Neural crest cell (in vitro differentiated cells): ENCODE measurements at regions not wholly inside any gene's neighbourhood (a gene's known extent, or its start where the extent isn't known, plus 50 kb on each side); places are given as distances from the start of the nearest gene placed in this dataset.

Experiments used
- DNase-seq: peaks from one replicate; pipeline ENCODE4 v3.0.0; 2021; ENCODE audit warnings: low read depth, mixed read lengths, low spot score
- H3K27ac Mint-ChIP-seq: one replicate; pipeline ENCODE4 v1.8.0; 2021; ENCODE audit warnings: mild to moderate bottlenecking, mixed read lengths; ENCODE audit not compliant: unreplicated experiment
- H3K27me3 Mint-ChIP-seq: 2 replicates; pipeline ENCODE4 v1.8.0; 2021; ENCODE audit warnings: low read depth, mild to moderate bottlenecking, mixed read lengths
- H3K36me3 Mint-ChIP-seq: 2 replicates; pipeline ENCODE4 v1.8.0; 2021; ENCODE audit warnings: low read depth, mild to moderate bottlenecking, mixed read lengths
- H3K4me1 Mint-ChIP-seq: 2 replicates; pipeline ENCODE4 v1.8.0; 2021; ENCODE audit warnings: mixed read lengths
- H3K4me3 Mint-ChIP-seq: one replicate; pipeline ENCODE4 v1.8.0; 2021; ENCODE audit warnings: mild to moderate bottlenecking, mixed read lengths
- H3K9me3 Mint-ChIP-seq: 2 replicates; pipeline ENCODE4 v1.8.0; 2021; ENCODE audit warnings: mixed read lengths
- TF ChIP-seq, protein P1 (sequence below): fragments of 200-600 bp; sonication (generic); conservative IDR thresholded peaks from 2 replicates; pipeline ENCODE4 v1.5.0; 2021; ENCODE audit warnings: antibody characterized with exemption, mild to moderate bottlenecking

DNA sequence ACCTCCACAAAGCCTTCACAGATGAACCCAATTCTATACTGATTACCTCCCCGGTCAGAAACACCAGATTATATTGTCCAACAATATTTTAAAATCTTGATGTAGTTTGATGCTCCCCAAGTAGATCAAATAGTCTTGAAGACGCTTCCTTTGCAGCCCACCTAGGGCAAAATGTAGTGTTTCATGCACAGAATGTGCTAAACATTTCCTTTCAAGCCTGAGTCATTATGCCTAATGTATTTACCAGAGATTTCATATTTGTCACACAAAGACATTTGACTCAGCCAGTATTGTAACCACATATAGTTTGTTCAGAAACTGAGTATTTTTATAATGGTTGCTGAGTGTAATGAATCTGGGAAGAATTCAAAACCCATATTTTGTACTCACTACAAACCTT, 1396.8 kb downstream of the LRRC4C start:
- no peaks in the 10 kb centered on the region for H3K36me3 Mint-ChIP-seq

DNA sequence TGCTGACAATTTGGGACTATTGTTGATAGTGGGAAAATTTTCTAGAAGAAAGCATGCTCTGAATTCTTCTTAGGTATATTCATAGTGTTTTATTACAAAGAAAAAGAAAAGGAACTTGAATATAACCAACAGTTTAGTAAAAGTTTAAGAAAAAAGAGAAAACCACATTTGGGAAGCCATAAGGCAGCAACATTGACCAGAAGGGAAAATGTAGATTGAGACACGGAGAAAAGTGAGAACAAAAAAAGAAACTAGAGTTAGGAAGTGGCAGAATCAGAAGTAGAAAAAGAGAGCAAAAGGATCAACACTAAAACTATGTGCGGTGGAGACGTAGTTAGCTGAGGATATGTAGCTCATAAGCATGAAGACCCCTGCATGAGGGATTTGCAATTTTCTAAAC, 1398.2 kb downstream of the LRRC4C start:
- TF ChIP-seq, protein P1, sequence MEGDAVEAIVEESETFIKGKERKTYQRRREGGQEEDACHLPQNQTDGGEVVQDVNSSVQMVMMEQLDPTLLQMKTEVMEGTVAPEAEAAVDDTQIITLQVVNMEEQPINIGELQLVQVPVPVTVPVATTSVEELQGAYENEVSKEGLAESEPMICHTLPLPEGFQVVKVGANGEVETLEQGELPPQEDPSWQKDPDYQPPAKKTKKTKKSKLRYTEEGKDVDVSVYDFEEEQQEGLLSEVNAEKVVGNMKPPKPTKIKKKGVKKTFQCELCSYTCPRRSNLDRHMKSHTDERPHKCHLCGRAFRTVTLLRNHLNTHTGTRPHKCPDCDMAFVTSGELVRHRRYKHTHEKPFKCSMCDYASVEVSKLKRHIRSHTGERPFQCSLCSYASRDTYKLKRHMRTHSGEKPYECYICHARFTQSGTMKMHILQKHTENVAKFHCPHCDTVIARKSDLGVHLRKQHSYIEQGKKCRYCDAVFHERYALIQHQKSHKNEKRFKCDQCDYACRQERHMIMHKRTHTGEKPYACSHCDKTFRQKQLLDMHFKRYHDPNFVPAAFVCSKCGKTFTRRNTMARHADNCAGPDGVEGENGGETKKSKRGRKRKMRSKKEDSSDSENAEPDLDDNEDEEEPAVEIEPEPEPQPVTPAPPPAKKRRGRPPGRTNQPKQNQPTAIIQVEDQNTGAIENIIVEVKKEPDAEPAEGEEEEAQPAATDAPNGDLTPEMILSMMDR: no peak
- Mint-ChIP-seq H3K4me1 (no peaks in the 10 kb centered on the region), H3K9me3 (no peaks in the 10 kb centered on the region), H3K4me3 (no peak overlapping the region), H3K27ac (no peak overlapping the region), H3K27me3 (no peaks in the 10 kb centered on the region), H3K36me3 (no peaks in the 10 kb centered on the region)
- DNase-seq: no peak

More for the DNA sequence above, 1396.8 kb downstream of the LRRC4C start:
- Mint-ChIP-seq H3K27ac (no peak overlapping the region), H3K27me3 (no peaks in the 10 kb centered on the region), H3K4me3 (no peak overlapping the region), H3K9me3 (no peaks in the 10 kb centered on the region), H3K4me1 (no peaks in the 10 kb centered on the region)
- DNase-seq: no peak
- TF ChIP-seq, protein P1: no peak

DNA sequence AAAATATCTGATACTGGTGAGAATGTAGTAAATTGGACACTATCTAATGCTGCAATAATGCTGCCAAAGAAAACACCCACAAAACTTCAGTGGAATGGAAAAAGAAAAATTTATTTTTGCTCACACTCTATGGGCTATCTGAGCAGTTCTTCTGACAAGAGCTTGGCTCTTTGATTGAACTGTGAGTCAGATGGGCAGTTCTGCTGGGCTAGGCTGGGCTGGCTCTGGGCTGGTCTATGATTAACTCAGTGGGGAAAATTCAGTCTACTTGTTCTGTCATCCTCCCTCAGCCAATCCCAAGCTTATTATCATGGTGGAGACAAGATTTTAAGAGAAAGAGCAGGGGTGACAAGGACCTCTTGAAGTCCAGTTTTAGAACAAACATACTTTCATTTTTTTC, 1404.8 kb downstream of the LRRC4C start:
- Mint-ChIP-seq H3K9me3 (no peaks in the 10 kb centered on the region), H3K27ac (no peak overlapping the region), H3K36me3 (no peaks in the 10 kb centered on the region), H3K4me1 (no peaks in the 10 kb centered on the region), H3K4me3 (no peak overlapping the region), H3K27me3 (no peaks in the 10 kb centered on the region)
- no peak for DNase-seq
- TF ChIP-seq, protein P1: no peak

DNA sequence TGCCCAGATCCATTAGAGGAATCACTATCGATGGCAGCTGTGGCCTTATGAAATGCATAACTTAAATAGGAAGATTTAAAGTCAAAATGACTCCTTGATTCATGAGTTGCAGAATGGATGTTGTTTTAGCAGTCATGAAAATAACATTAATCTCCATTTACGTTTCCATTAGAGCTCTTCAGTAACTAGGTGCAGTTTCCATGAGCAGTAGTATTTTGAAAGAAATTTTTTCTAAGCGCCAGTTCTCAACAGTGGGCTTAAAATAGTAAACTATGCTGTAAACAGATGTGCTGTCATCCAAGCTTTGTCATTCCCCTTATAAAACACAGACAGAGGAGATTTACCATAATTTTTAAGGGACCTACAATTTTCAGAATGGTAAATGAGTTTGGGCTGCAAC, 1414.1 kb downstream of the LRRC4C start:
- Mint-ChIP-seq H3K27ac (no peak overlapping the region), H3K9me3 (peaks cover 3% of the 10 kb centered on the region), H3K4me1 (no peaks in the 10 kb centered on the region), H3K36me3 (no peaks in the 10 kb centered on the region), H3K4me3 (no peak overlapping the region), H3K27me3 (no peaks in the 10 kb centered on the region)
- DNase-seq: no peak
- TF ChIP-seq, protein P1: no peak

DNA sequence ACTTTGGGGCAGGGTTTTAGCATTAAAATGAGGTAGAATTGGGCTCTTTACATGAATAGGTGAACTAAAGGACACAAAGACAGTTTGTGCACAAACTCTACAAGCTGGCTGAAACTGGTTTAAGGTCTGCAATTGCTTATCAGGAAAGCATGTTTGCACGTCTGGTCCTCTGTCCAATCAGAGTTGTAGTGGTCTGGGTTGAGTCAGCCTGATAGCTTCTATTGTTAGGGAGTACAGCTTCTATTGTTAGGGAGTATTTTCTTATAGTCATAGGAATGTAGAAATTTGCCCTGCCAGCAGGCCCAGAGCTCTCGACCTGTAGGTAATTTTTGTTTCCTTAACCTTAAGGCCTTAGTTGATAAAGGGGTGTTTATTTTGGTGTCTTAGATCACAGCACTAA, 1422.4 kb downstream of the LRRC4C start:
- peaks cover 8% of the 10 kb centered on the region for H3K9me3 Mint-ChIP-seq
- no peaks in the 10 kb centered on the region for H3K36me3 Mint-ChIP-seq
- H3K4me1 Mint-ChIP-seq: no peaks in the 10 kb centered on the region
- no peak overlapping the region for H3K4me3 Mint-ChIP-seq
- H3K27me3 Mint-ChIP-seq: no peaks in the 10 kb centered on the region
- no peak for DNase-seq
- H3K27ac Mint-ChIP-seq: no peak overlapping the region
- TF ChIP-seq, protein P1: no peak

DNA sequence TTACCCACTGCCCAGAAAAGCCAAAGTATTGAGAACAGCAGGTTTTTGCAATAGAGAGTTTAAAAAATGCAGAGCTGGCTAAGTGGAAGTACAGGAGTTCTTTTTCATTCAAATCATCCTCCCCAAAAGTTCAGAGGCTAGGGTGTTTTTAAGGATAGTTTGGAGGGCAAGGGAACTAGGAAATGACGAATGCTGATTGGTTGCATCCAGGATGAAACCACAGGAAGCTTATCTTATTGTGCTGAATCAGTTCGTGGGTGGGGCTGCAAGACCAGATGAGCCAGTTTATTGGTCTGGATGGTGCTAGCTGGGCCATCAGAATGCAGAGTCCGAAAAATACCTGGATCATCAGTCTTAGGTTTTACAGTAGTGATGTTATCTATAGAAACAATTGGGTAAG, 1427.1 kb downstream of the LRRC4C start:
- H3K9me3 Mint-ChIP-seq: peaks cover 7% of the 10 kb centered on the region
- H3K36me3 Mint-ChIP-seq: no peaks in the 10 kb centered on the region
- H3K4me3 Mint-ChIP-seq: no peak overlapping the region
- H3K27ac Mint-ChIP-seq: no peak overlapping the region
- H3K4me1 Mint-ChIP-seq: no peaks in the 10 kb centered on the region
- TF ChIP-seq, protein P1: no peak
- no peak for DNase-seq
- H3K27me3 Mint-ChIP-seq: peaks cover 3% of the 10 kb centered on the region
